Activated T-cell treated with anti-CD3 and anti-CD28 coated beads, Interleukin-2, amount 50 U/mL, for 1 hour (primary cell): ENCODE measurements at regions not wholly inside any gene's neighbourhood (a gene's known extent, or its start where the extent isn't known, plus 50 kb on each side); places are given as distances from the start of the nearest gene placed in this dataset.
A peak's percentile ranks its signal among the peaks of the same experiment; 100 is the strongest.

Experiments used
- DNase-seq: peaks from one replicate; pipeline ENCODE4 v3.0.0-alpha.2; 2020

GRCh38 chr2:168340931-168341330, 93.5 kb upstream of the STK39 start:
- DNase-seq: no peak

- DNase-seq: no peak
Measured at GRCh38 chr2:168343586-168343985, 96.2 kb upstream of the STK39 start.

- DNase-seq: no peak
Measured at GRCh38 chr2:168344706-168345105, 97.3 kb upstream of the STK39 start.

- no peak for DNase-seq
Measured at GRCh38 chr2:168345601-168346000, 98.2 kb upstream of the STK39 start.

GRCh38 chr2:168346725-168347477, 99.5 kb upstream of the STK39 start:
- peak; percentile 64 for DNase-seq

- no peak for DNase-seq
Measured at GRCh38 chr2:168348076-168348475, 100.7 kb upstream of the STK39 start.

GRCh38 chr2:168350380-168350779, 103.0 kb upstream of the STK39 start:
- DNase-seq: no peak

- DNase-seq: no peak
Measured at GRCh38 chr2:168353251-168353650, 102.8 kb upstream of the CERS6 start.

GRCh38 chr2:168354499-168354898, 101.6 kb upstream of the CERS6 start:
- no peak for DNase-seq

GRCh38 chr2:168355121-168355520, 101.0 kb upstream of the CERS6 start:
- no peak for DNase-seq

GRCh38 chr2:168355779-168356476, 100.1 kb upstream of the CERS6 start:
- no peak for DNase-seq

GRCh38 chr2:168356477-168356835, 99.6 kb upstream of the CERS6 start:
- DNase-seq: no peak

- DNase-seq: no peak
Measured at GRCh38 chr2:168357797-168358472, 98.1 kb upstream of the CERS6 start.

- no peak for DNase-seq
Measured at GRCh38 chr2:168359082-168359481, 97.0 kb upstream of the CERS6 start.

GRCh38 chr2:168363347-168364092, 92.6 kb upstream of the CERS6 start:
- no peak for DNase-seq

- no peak for DNase-seq
Measured at GRCh38 chr2:168365094-168365621, 90.9 kb upstream of the CERS6 start.

GRCh38 chr2:168369031-168369430, 87.0 kb upstream of the CERS6 start:
- no peak for DNase-seq

GRCh38 chr2:168371273-168372019, 84.6 kb upstream of the CERS6 start:
- no peak for DNase-seq

GRCh38 chr2:168373468-168373867, 82.6 kb upstream of the CERS6 start:
- DNase-seq: no peak

- DNase-seq: no peak
Measured at GRCh38 chr2:168375195-168375798, 80.8 kb upstream of the CERS6 start.

- DNase-seq: no peak
Measured at GRCh38 chr2:168378960-168379669, 77.0 kb upstream of the CERS6 start.
